IPS-18a (cell line): ENCODE measurements at regions not wholly inside any gene's neighbourhood (a gene's known extent, or its start where the extent isn't known, plus 50 kb on each side); places are given as distances from the start of the nearest gene placed in this dataset.

ENCODE experiments used
- H3K27ac ChIP-seq: one replicate; pipeline ENCODE4 v1.5.1; 2013; ENCODE audit warnings: low read length
- H3K27me3 ChIP-seq: one replicate; pipeline ENCODE4 v1.6.1; 2013; ENCODE audit warnings: mild to moderate bottlenecking, low read length; ENCODE audit not compliant: control insufficient read depth, insufficient read depth
- H3K36me3 ChIP-seq: one replicate; pipeline ENCODE4 v1.6.1; 2013; ENCODE audit warnings: low read depth, low read length; ENCODE audit not compliant: control insufficient read depth
- H3K4me1 ChIP-seq: one replicate; pipeline ENCODE4 v1.6.1; 2013; ENCODE audit warnings: low read depth, low read length; ENCODE audit not compliant: control insufficient read depth
- H3K4me3 ChIP-seq: one replicate; pipeline ENCODE4 v1.5.1; 2013; ENCODE audit warnings: low read length
- H3K9ac ChIP-seq: one replicate; pipeline ENCODE4 v1.6.1; 2013; ENCODE audit warnings: mild to moderate bottlenecking, low read length, moderate library complexity
- H3K9me3 ChIP-seq: one replicate; pipeline ENCODE4 v1.6.1; 2013; ENCODE audit warnings: low read depth, low read length; ENCODE audit not compliant: control insufficient read depth

DNA sequence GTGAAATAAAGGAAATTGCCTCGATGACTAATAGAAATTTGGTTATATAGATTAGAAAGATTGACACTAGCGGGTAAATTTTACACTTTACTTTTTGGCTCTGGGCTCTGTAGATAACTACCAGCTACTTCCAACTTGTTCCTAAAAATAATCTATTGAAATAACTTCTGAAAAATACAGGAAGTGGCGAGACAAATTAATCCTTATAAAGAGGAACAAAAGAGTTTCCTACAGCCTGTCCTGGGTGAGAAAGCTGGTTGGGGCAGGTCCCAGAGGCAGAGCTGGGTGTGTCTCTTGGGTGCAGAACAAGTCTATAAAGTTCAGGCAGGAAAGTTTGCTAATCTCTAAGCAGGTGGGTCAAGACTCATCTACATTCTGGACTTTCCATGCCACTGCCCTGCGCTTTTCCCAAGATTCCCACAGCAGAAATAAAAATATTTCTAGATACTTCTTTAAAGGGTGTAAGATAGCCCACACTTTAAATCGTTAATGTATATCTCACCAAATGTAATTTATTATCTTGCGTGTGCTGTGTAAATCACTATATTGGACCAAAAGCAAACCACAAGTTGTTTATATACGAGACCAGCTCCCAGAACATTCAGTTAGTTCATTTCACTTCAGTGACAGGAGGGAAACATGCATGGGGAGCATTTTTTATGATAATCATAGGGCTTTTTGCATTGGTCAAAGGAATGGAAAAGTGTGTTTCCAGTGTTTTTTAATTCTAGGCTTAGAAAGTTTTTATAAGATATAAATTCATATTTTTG lies 70.1 kb upstream of the NRIP1 start:
- Histone ChIP-seq H3K27me3 (no peaks in the 10 kb centered on the region), H3K4me1 (no peaks in the 10 kb centered on the region), H3K9me3 (no peaks in the 10 kb centered on the region), H3K4me3 (no peak overlapping the region), H3K9ac (no peak overlapping the region), H3K27ac (no peak overlapping the region), H3K36me3 (no peaks in the 10 kb centered on the region)

DNA sequence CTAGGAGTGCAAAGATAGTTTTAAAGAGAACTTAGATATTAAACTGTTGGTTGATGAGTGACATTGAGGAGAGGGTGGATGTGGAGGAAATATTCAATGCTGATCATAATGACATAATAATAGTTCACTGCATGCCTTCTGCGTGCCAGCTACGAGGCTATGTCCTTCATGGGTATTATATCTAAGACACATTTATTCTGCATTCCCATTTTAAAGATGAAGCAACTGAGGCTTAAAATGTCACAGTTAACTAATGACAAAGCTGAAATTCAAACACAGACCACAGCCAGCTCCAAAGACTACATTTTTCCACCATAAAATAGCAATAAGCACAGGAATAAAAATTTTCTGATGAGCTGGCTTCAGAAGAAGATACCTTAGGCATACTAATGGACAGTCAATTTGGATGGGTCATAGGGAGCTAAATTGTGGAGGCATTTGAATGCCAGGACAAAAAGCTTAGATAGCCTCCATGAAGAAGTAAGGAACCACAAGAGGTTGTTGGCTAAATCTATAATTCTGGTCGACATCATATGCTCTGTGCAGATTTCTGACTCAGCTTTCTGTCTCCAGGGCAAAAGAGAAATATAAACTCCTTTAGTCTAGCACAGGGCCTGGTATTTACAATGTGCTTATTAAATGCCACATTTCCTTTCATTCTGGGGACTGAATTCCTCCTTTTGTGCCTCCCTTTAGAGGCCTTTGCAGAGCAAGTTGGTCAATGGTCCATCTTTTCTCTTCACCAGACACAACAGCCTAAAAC lies 71.2 kb upstream of the NRIP1 start:
- Histone ChIP-seq H3K4me1 (no peaks in the 10 kb centered on the region), H3K9ac (no peak overlapping the region)

DNA sequence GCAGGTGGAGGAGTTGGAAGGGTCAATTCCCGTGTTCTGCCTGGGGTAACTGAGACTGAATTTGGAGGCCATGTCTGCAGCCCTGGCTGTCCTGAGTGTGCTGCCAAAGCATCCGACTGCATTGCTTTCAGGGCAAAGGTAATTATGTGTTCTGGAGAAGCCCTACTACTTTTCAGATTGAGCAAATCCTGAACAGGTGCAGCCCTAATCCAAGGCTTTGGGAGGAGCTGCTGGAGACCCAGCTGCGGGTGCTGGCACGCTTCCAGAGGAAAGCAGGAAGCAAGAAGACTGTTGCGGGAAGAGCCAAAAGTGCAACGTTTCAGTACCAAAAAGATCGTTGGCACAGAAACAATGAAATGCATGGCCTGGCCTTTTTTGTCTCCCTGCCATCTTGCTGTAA lies 73.7 kb upstream of the NRIP1 start:
- H3K4me3 ChIP-seq = no peak overlapping the region
- H3K36me3 ChIP-seq = no peaks in the 10 kb centered on the region
- no peaks in the 10 kb centered on the region for H3K4me1 ChIP-seq
- H3K9ac ChIP-seq = no peak overlapping the region
- H3K27ac ChIP-seq = no peak overlapping the region
- no peaks in the 10 kb centered on the region for H3K9me3 ChIP-seq
- H3K27me3 ChIP-seq = no peaks in the 10 kb centered on the region

More for the DNA sequence above, 71.2 kb upstream of the NRIP1 start:
- Histone ChIP-seq H3K9me3 (no peaks in the 10 kb centered on the region), H3K27ac (no peak overlapping the region), H3K27me3 (no peaks in the 10 kb centered on the region), H3K4me3 (no peak overlapping the region), H3K36me3 (no peaks in the 10 kb centered on the region)

DNA sequence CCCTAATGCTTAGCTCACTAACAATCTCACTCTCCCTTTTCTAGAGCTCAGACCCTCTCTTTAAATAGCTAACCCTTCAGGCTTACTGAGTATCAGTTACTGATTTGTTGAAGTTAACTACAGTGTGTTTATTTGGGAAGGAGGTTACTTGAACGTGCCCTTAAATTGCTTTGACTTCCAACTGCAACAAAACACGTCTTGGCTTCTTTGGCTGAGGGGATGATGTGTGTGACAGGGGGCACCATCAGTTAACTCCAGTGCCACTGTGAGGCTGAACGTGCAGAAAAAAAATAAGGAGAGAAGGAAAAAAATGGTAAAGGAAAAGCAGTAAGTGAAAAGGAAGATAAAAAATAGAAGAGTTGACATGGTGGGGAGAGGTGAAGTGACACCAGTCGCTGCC lies 75.1 kb upstream of the NRIP1 start:
- Histone ChIP-seq H3K9me3 (no peaks in the 10 kb centered on the region), H3K36me3 (no peaks in the 10 kb centered on the region), H3K27me3 (no peaks in the 10 kb centered on the region), H3K4me1 (no peaks in the 10 kb centered on the region), H3K27ac (no peak overlapping the region), H3K4me3 (no peak overlapping the region), H3K9ac (no peak overlapping the region)

DNA sequence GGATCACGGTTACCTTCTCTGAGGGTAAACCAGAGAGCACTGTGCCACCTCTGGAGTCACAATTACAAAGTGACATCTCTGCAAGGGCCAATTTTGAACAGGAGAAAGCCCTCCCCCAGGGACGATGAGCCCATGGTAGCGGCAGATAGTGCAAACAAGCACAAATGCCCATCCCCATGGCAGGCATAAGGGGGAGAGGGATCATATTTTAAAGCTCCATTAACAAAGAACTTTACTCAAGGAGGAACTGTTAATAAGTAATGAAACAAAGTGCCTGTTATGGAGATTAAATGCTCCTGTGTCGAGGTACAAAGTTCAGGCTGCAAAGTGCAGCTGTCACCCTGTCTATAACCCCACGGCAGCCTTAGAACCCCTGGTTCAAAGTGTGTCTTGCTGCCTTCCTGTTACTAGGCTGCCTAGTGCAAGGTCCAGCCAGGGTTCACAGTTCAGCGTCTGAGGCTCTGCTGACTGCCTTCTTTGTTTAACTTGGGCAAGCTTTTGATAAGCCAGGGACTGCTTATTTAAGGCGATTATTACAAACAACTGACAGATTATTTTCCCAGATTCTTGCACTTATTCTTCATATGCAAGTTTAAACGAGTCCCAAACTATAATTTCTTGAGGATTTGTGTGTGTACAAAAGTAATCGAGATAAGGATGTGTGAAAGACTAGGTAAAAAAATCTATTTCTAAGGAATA lies 75.7 kb upstream of the NRIP1 start:
- H3K36me3 ChIP-seq = no peaks in the 10 kb centered on the region
- H3K27me3 ChIP-seq = no peaks in the 10 kb centered on the region
- no peak overlapping the region for H3K27ac ChIP-seq
- H3K9me3 ChIP-seq = no peaks in the 10 kb centered on the region
- H3K4me1 ChIP-seq = no peaks in the 10 kb centered on the region
- H3K4me3 ChIP-seq = no peak overlapping the region
- no peak overlapping the region for H3K9ac ChIP-seq

DNA sequence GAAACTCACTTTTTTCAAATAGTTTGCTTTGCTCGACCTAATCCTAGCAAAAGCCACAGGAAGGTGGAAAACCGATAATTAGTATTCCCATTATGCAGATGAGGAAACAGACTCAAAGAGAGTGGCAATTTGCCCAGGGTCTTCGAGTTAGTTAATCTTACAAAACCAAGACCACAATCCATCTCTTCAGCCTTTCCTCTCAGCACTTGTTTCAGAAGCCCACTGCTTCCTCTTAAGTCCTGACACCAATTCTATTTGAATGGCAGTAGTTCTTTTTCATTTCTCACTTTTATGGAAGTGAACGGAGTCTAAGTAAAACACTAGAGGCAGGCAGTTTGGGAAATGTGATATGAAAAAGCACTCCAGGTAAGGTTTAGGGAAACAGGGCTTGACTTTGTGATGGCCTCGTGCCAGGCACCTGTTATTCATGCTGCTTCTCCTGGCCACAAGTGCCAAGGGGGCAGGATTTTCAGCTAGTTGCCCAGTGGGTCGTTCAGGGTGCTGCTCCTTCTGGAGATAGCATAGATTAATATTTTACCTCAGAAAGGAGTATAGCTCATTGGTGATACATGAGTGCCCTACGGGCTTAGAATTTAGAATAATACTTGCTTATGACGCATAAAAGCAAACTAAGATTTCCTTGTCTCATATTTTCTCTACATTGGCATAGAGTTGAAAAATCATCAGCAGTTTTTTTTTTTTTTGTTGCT lies 76.6 kb upstream of the NRIP1 start:
- no peaks in the 10 kb centered on the region for H3K4me1 ChIP-seq
- no peak overlapping the region for H3K4me3 ChIP-seq
- no peaks in the 10 kb centered on the region for H3K36me3 ChIP-seq
- H3K27ac ChIP-seq = no peak overlapping the region
- H3K9me3 ChIP-seq = no peaks in the 10 kb centered on the region
- H3K27me3 ChIP-seq = no peaks in the 10 kb centered on the region
- H3K9ac ChIP-seq = no peak overlapping the region

DNA sequence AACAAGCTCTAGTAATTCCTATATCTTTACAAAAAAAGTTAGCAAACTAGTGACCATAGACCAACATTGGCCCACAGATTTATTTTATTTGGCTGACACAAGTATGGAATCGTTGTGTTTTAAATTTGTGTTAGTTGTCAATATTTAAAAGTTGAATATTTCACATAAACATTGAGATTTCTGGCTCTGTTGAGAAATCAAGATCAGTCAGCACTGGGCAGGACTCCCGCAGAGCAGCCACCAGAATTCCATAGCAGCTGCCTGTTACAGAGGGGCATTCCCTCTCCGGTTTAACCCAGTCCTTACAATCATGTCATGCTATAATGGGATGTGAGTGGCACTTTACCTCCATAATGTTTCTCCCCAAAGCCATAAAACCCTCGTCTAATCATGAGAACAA lies 79.2 kb upstream of the NRIP1 start:
- Histone ChIP-seq H3K9me3 (no peaks in the 10 kb centered on the region), H3K27me3 (no peaks in the 10 kb centered on the region), H3K27ac (no peak overlapping the region), H3K9ac (no peak overlapping the region), H3K36me3 (no peaks in the 10 kb centered on the region), H3K4me3 (no peak overlapping the region), H3K4me1 (no peaks in the 10 kb centered on the region)

DNA sequence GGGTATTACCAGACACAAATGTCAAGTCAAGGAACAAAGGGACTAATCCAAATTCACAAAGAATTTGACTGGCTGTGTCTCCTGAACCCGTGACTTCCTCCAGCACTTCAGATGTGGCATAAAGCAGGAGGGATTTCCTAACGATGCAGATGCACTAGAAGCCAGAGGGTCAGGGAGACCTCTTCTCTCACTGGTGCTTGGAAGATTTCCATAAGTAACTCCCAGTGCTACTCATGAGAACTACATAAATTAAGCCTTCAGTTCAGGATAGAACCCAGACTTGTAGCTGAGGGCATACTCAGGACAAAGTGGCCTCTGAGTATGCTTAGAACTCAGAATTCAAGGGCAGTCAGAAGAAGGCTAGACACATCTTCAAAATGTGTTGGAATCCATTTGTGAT lies 83.6 kb upstream of the NRIP1 start:
- no peaks in the 10 kb centered on the region for H3K9me3 ChIP-seq
- no peaks in the 10 kb centered on the region for H3K4me1 ChIP-seq
- H3K4me3 ChIP-seq = no peak overlapping the region
- H3K9ac ChIP-seq = no peak overlapping the region
- no peak overlapping the region for H3K27ac ChIP-seq
- no peaks in the 10 kb centered on the region for H3K36me3 ChIP-seq
- H3K27me3 ChIP-seq = no peaks in the 10 kb centered on the region

DNA sequence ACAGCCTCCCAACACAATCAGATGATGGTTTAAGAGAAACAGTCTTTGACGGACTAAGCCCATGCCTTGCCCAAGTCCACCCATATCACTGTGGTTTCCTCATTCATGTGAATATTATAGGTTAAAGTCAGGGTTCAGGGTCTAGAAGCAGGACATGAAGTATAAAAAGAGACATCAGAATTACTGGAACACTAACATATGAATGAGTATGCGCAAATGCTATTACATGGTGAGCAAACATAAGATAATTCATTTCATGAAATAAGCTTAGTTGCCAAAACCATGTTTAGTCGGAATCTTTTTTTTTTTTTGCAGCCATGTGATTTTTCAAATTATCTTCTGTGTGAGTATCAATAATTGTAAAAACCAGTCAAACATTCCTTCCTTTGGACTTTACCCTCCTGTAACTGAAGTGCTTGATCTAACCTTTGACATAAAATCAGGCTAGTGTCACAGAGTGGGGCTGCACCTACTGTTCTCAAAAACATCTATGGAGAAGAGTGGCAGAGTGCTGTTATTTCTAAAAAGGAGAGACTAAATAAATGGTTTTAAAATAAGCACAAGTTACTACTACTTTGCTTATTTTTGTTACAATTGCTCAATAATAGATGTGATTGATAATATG lies 84.9 kb upstream of the NRIP1 start:
- Histone ChIP-seq H3K27me3 (no peaks in the 10 kb centered on the region), H3K27ac (no peak overlapping the region), H3K4me1 (no peaks in the 10 kb centered on the region), H3K9ac (no peak overlapping the region), H3K36me3 (no peaks in the 10 kb centered on the region), H3K9me3 (no peaks in the 10 kb centered on the region), H3K4me3 (no peak overlapping the region)

DNA sequence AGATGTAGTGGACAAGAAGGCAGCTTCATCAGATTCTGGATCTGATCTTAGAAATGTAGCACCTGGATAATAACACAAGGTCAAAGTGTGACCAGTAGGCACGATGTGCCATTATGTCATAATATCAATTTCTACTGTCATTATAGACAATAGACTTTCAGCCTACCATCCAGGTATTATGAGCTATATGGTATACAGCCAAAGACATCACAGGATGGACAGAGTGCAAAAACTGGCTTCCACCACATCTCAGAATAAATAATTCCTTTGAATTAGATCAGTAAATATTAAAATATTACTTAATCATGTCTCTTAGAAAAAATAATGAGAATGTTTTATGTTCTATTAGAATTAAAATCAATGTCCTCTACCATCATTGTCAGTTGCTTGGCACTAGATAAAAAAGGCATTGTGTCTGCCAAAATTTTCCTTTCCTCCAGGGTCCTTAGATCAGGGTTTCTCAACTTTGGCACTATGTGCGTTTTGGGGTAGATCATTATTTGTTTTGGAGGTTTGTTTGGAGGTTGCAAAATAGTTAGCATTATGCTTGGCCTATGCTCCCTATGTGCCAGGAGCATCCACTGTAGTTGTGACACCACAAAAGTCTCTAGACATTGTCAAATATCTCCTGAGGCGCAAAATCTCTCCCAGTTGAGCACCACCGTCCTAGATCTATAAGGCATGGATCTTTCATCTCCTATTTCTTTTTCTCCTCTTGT lies 86.7 kb upstream of the NRIP1 start:
- no peaks in the 10 kb centered on the region for H3K27me3 ChIP-seq
- H3K4me1 ChIP-seq = no peaks in the 10 kb centered on the region
- no peaks in the 10 kb centered on the region for H3K36me3 ChIP-seq
- H3K27ac ChIP-seq = no peak overlapping the region
- no peak overlapping the region for H3K9ac ChIP-seq
- H3K9me3 ChIP-seq = no peaks in the 10 kb centered on the region
- no peak overlapping the region for H3K4me3 ChIP-seq
